PC-9 (cell line): ENCODE measurements at regions not wholly inside any gene's neighbourhood (a gene's known extent, or its start where the extent isn't known, plus 50 kb on each side); places are given as distances from the start of the nearest gene placed in this dataset.

Source experiments
- BruUV-seq: library from RNA; stranded (reverse); fragments of 400-500 nt; replicated peaks from 2 replicates; lab custom pipeline; 2021; lab: Mats Ljungman, UMichigan
- CTCF ChIA-PET: fragments of 300-600 bp; sonication (Branson Sonifier 250); formaldehyde crosslinking; loops from one replicate; lab custom pipeline; 2022; ENCODE audit warnings: antibody characterized with exemption; lab: Charles Lee
- POLR2A ChIA-PET: fragments of 300-600 bp; sonication (Branson Sonifier 250); formaldehyde crosslinking; loops from one replicate; lab custom pipeline; 2022; ENCODE audit warnings: antibody characterized with exemption; ENCODE audit not compliant: unreplicated experiment; lab: Charles Lee
- DNase-seq, 2 experiments: peaks; one replicate each; pipeline versions ENCODE4 v3.0.0 to v3.0.0-alpha.2; 2015 to 2022; ENCODE audit warnings: mixed read lengths in 1 of 2
- H2AFZ ChIP-seq: fragments of 200-600 bp; sonication (generic); 2 replicates; pipeline ENCODE4 v1.8.1; 2017; ENCODE audit warnings: antibody characterized with exemption
- H3F3A ChIP-seq: fragments of 200-600 bp; sonication (generic); 2 replicates; pipeline ENCODE4 v1.8.1; 2017; ENCODE audit warnings: antibody characterized with exemption, mild to moderate bottlenecking, low read depth; ENCODE audit not compliant: insufficient read depth
- H3K27ac ChIP-seq: fragments of 200-600 bp; sonication (generic); 2 replicates; pipeline ENCODE4 v1.6.1; 2016; ENCODE audit warnings: mixed run types
- H3K27me3 ChIP-seq: fragments of 200-600 bp; sonication (generic); 2 replicates; pipeline ENCODE4 v1.6.1; 2016; ENCODE audit warnings: low read depth, mixed run types; ENCODE audit not compliant: insufficient read depth
- H3K36me3 ChIP-seq: fragments of 200-600 bp; sonication (generic); 2 replicates; pipeline ENCODE4 v1.6.1; 2016; ENCODE audit warnings: low read depth, mixed run types
- H3K4me1 ChIP-seq: fragments of 200-600 bp; sonication (generic); replicated peaks from 2 replicates; pipeline ENCODE4 v1.6.1; 2016; ENCODE audit warnings: mixed run types; ENCODE audit not compliant: insufficient read depth
- H3K4me2 ChIP-seq: fragments of 200-600 bp; sonication (generic); 2 replicates; pipeline ENCODE4 v1.6.1; 2017; ENCODE audit warnings: mixed run types
- H3K4me3 ChIP-seq: fragments of 200-600 bp; sonication (generic); 2 replicates; pipeline ENCODE4 v1.6.1; 2016; ENCODE audit warnings: mixed run types
- H3K79me2 ChIP-seq: fragments of 200-600 bp; sonication (generic); 2 replicates; pipeline ENCODE4 v1.6.1; 2017; ENCODE audit warnings: low read depth, mixed run types
- H3K9me2 ChIP-seq: fragments of 200-600 bp; sonication (generic); 2 replicates; pipeline ENCODE4 v1.8.1; 2017; ENCODE audit warnings: mild to moderate bottlenecking; ENCODE audit not compliant: insufficient read depth
- H3K9me3 ChIP-seq: fragments of 200-600 bp; sonication (generic); 2 replicates; pipeline ENCODE4 v1.8.1; 2016; ENCODE audit warnings: low read depth; ENCODE audit not compliant: insufficient read depth
- H4K20me1 ChIP-seq: fragments of 200-600 bp; sonication (generic); 2 replicates; pipeline ENCODE4 v1.8.1; 2017; ENCODE audit not compliant: insufficient read depth
- EZH2 ChIP-seq: fragments of 200-600 bp; sonication (generic); IDR thresholded peaks from 2 replicates; pipeline ENCODE4 v1.8.0; 2017; ENCODE audit warnings: antibody characterized with exemption, low read depth
- intact Hi-C: fragments of 100-400 bp; cut with micrococcal nuclease; formaldehyde crosslinking; loops from one replicate; pipeline ENCODE4 v1.10.0; 2022; ENCODE audit not compliant: unreplicated experiment
- TF ChIP-seq, protein P1 (sequence below): fragments of 200-600 bp; sonication (generic); conservative IDR thresholded peaks from 2 replicates; pipeline ENCODE4 v1.6.1; 2017; ENCODE audit warnings: mixed run types, antibody characterized with exemption, mild to moderate bottlenecking, moderate library complexity

DNA sequence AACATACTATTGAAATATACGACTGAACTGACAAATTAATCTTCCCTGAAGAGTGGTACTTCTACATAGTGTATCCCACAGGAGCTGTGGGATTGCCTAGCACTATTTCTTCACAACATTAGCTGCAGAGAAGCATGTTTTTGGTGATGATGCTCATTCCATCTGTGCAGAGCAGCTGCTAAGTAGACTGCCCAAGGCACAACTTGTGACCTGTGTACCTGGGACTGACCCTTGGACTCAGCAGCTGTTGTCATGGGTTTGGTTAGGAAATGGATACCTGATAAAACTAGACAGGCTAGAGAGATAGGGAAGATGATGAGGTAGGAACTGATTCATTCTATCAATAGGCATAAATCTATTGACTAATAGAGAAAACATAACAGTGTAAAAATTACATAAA is 1204.0 kb downstream of the DSC3 start:
- CTCF ChIA-PET = no interaction called here
- POLR2A ChIA-PET = no interaction called here

DNA sequence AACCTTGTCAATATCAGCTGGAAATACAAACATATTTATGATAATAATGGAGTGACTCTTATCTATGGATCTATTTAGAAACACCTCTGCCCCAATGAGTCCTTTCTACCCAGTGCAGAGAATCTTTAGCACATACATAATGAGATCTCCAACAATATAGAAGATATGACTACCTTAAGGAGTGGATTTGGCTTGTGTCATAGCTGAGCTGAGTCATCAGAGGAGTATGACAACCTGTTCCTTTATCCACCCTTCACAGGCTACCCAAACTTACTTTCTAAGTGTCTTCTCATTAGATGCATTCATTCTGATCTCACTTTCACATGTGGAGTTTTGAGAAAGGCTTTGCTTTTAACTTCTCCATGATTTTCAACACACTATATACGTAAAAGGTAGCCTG is 1218.9 kb downstream of the DSC3 start:
- H3K9me3 ChIP-seq = no peaks in the 10 kb centered on the region
- no peaks in the 10 kb centered on the region for H3F3A ChIP-seq
- H3K79me2 ChIP-seq = no peaks in the 10 kb centered on the region
- intact Hi-C loops = no loop called here
- no peaks in the 10 kb centered on the region for H3K4me1 ChIP-seq
- H3K36me3 ChIP-seq = no peaks in the 10 kb centered on the region
- no peaks in the 10 kb centered on the region for H3K9me2 ChIP-seq
- no peak overlapping the region for H3K4me2 ChIP-seq
- CTCF ChIA-PET = no interaction called here
- TF ChIP-seq, protein P1, sequence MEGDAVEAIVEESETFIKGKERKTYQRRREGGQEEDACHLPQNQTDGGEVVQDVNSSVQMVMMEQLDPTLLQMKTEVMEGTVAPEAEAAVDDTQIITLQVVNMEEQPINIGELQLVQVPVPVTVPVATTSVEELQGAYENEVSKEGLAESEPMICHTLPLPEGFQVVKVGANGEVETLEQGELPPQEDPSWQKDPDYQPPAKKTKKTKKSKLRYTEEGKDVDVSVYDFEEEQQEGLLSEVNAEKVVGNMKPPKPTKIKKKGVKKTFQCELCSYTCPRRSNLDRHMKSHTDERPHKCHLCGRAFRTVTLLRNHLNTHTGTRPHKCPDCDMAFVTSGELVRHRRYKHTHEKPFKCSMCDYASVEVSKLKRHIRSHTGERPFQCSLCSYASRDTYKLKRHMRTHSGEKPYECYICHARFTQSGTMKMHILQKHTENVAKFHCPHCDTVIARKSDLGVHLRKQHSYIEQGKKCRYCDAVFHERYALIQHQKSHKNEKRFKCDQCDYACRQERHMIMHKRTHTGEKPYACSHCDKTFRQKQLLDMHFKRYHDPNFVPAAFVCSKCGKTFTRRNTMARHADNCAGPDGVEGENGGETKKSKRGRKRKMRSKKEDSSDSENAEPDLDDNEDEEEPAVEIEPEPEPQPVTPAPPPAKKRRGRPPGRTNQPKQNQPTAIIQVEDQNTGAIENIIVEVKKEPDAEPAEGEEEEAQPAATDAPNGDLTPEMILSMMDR = no peak
- no peak for TF ChIP-seq EZH2
- H3K27me3 ChIP-seq = no peaks in the 10 kb centered on the region
- no peak for DNase-seq
- BruUV-seq = no TSS peak
- POLR2A ChIA-PET = no interaction called here
- H4K20me1 ChIP-seq = no peaks in the 10 kb centered on the region
- no peak overlapping the region for H2AFZ ChIP-seq
- H3K4me3 ChIP-seq = no peak overlapping the region
- H3K27ac ChIP-seq = no peak overlapping the region

More for the DNA sequence above, 1204.0 kb downstream of the DSC3 start:
- H3K9me3 ChIP-seq = no peaks in the 10 kb centered on the region
- no peaks in the 10 kb centered on the region for H3K4me1 ChIP-seq
- no peaks in the 10 kb centered on the region for H3K27me3 ChIP-seq
- no peak for DNase-seq
- H2AFZ ChIP-seq = no peak overlapping the region
- H3F3A ChIP-seq = no peaks in the 10 kb centered on the region
- no peak overlapping the region for H3K4me2 ChIP-seq
- TF ChIP-seq EZH2 = no peak
- TF ChIP-seq, protein P1 = no peak
- BruUV-seq = no TSS peak
- no peaks in the 10 kb centered on the region for H3K79me2 ChIP-seq
- no peak overlapping the region for H3K27ac ChIP-seq
- H3K9me2 ChIP-seq = no peaks in the 10 kb centered on the region
- intact Hi-C loops = no loop called here
- H3K4me3 ChIP-seq = no peak overlapping the region
- no peaks in the 10 kb centered on the region for H3K36me3 ChIP-seq
- H4K20me1 ChIP-seq = no peaks in the 10 kb centered on the region

DNA sequence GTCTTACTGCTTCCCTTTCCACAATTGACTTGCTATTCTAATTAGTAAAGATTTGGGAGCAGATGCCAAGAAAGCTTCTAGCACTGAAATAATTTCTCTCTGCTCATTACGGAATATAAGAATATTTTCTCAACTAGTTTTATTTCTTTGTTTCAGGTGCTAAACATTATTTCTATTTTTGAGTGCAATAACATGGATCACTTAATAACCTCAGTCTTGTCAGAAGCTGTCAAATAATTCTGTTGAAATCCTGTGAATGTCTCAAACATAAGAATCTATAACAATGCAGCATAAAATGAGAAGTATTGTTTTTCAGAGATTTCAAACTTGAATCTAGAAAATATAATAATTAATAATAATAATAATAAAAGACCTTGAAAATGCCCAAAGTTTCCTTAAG is 1221.0 kb downstream of the DSC3 start:
- Histone ChIP-seq H2AFZ (no peak overlapping the region), H3K36me3 (no peaks in the 10 kb centered on the region), H3K9me3 (no peaks in the 10 kb centered on the region), H3K4me3 (no peak overlapping the region), H3K27me3 (no peaks in the 10 kb centered on the region), H3F3A (no peaks in the 10 kb centered on the region), H4K20me1 (no peaks in the 10 kb centered on the region), H3K4me1 (no peaks in the 10 kb centered on the region), H3K79me2 (no peaks in the 10 kb centered on the region), H3K4me2 (no peak overlapping the region), H3K9me2 (no peaks in the 10 kb centered on the region), H3K27ac (no peak overlapping the region)
- BruUV-seq = no TSS peak
- ChIA-PET POLR2A (no interaction called here), CTCF (no interaction called here)
- no peak for TF ChIP-seq EZH2
- TF ChIP-seq, protein P1 = no peak
- no peak for DNase-seq
- intact Hi-C loops = no loop called here
